HG03432 (cell line): ENCODE measurements at regions not wholly inside any gene's neighbourhood (a gene's known extent, or its start where the extent isn't known, plus 50 kb on each side); places are given as distances from the start of the nearest gene placed in this dataset.

ENCODE experiments used
- ATAC-seq: cut with Tn5 transposase; IDR thresholded peaks from one replicate; pipeline ENCODE4 v1.9.1; 2021; ENCODE audit warnings: mild to moderate bottlenecking, moderate library complexity; ENCODE audit not compliant: unreplicated experiment

GRCh38 chr1:5717031-5717682 is 275.1 kb downstream of the NPHP4 start:
- ATAC-seq = no peak

GRCh38 chr1:5716126-5716525 is 276.1 kb downstream of the NPHP4 start:
- no peak for ATAC-seq

- no peak for ATAC-seq
Measured at GRCh38 chr1:5713101-5714010, 278.9 kb downstream of the NPHP4 start.

GRCh38 chr1:5711956-5712645 is 280.1 kb downstream of the NPHP4 start:
- no peak for ATAC-seq

- ATAC-seq = no peak
Measured at GRCh38 chr1:5711079-5711478, 281.1 kb downstream of the NPHP4 start.

DNA sequence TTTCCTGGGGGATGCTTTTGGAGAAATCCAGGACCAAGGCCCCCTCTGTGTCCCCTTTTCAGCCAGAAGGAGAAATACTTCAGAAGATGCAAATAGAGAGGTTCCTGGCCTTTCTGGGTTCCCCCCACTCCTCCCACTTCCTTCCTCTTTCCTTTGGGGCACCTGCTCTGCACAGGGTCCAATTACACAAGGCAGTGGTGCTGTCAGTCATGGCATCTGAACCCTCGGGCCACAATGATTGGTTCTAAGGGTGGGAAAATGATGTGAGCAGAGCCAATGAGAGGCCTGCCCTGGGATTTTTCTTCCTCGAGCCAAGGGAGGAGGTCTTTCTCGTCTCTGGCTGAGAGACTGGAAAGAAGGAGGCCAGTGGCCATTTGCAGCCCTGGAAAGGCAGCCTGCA is 282.2 kb downstream of the NPHP4 start:
- ATAC-seq = no peak

DNA sequence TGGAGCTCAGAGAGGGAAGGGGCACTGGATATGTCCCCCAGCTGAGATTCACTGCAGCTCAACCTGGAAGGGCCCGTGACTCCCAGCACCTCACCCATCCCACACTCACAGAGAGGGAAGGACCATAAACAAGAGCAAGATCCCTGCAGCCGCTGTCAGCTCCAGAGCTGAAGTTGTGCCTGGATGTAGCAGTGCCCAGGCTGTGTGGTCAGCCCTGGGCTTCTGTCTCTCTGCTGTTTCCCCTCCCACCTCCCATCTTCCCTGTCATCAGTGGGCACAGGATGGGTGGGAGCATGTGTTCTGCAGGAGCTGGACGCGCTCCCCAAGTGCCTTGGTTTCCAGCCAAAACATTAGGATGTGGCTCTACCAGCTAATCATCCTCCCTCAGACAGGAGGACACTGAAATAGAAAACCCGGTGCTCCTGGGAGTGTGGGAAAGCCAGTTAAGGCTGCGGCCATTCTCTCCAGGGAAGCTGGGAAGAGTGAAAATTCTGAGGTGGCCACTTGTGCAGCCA is 282.7 kb downstream of the NPHP4 start:
- no peak for ATAC-seq

- no peak for ATAC-seq
Measured at GRCh38 chr1:5708346-5709245, 283.6 kb downstream of the NPHP4 start.

DNA sequence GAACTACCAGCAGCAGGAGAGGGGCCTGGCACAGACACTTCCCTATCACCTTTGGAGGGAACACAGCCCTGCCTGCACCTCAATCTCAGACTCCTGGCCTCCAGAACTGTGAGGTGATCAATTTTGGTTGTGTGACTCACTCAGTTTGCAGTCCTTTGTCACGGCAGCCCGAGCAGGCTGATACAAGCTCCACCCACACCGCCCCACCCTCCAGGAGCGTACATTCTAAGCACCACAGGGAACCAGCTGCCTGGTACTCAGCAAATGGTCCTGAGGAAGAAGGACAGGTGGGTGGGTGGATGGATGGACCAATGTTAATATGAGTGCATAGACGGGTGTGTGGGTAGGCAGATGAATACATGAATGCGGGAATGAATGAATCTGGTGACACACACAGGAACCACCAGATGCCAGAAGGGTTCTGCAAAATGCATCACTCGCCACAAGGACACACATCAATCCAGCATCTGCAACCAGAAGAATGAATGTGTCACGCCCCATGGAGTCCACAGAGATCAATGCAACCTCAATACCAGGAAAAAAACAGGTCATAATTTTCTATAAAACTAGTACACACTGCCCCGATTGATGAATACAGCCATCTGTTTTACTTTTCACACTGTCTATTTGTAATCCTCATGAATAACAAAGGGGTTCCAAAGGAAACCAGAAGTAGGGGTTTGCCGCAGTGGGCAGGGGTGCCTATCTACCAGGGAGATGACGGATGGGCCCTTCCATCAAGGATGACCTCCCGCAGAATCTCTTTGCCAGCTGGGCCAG is 284.5 kb downstream of the NPHP4 start:
- no peak for ATAC-seq

- ATAC-seq = no peak
Measured at GRCh38 chr1:5706239-5706638, 286.0 kb downstream of the NPHP4 start.

GRCh38 chr1:5705751-5706150 is 286.5 kb downstream of the NPHP4 start:
- ATAC-seq = no peak

DNA sequence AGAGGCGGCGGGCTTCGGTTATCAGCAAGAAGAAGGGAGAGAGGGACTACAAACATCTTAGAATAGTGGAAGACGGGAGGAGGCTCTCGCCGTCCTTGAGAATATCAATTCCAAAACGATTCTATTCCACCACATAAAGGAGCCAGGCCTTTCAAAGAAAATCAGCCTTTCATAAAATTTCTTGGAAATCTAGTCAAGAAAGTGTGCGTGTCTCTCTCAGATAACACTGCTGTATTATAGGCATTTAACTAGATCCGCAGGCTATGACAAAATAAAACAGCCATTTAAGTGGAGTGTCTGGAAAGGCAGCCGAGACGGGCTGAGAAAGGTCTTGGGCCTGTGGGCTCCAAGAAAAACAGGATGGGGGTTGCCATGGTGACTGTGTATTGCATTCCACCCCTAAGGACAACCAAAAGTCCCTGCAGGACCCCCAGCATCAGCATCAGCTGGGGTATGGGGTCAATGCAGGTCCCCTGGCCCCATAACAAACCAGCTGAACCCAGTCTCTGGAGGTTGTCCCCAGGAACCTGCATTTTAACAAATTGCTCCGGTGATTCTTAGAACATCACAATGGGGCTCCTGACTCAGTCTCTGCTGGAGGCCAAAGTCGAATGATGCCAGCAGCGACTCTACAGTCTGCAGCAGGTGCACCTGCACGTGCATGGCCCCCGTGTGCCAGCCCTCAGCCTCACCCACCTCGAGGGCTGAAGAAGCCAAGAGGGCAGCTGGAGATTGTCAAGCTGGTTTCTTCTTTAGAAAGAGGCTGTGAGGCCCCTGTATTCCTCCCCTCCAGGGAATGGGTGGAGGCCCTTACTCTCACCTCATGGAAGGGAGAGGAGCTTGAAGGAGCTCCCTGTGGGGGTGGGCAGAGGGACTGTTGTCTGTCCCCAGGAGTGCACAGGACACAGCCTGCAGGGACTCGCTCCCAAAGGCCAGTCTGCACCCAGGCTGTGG is 287.4 kb downstream of the NPHP4 start:
- ATAC-seq = no peak

- no peak for ATAC-seq
Measured at GRCh38 chr1:5701642-5702041, 290.6 kb downstream of the NPHP4 start.

- no peak for ATAC-seq
Measured at GRCh38 chr1:5693568-5693967, 298.7 kb downstream of the NPHP4 start.

GRCh38 chr1:5692664-5693063 is 299.6 kb downstream of the NPHP4 start:
- ATAC-seq = no peak

DNA sequence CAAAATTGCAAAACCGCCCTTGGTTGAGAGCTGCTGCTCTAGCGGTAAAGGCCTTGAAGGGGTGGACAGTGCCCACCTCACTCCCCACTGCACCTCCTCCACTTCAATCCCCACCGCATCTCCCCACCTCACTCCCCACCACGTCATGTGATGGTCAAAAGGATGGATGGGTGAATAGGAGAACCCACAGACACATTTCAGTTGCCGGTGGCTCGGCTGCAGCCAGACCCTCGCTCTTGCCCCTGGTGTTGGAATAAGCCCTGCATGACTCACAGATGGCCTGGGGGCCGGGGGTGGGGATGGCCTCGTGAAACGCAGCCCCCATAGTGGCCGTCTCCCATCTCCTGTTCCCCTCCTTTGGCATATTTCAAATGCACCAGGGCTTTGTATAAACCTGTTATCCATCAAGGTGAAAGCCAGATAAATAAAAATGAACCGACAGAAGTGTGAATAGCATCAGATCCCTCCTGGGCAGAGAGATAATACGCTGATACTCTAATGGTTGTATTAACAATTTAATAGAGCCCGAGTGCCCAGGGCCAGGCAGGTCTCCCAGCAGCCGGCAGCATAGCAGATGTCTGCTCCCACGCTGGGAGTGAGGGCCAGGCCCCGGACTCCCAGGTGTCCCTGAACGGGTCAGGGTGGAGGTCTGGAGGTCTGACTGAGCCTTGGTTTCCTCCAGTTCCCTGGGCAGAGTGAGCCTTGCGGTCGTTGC is 300.3 kb downstream of the NPHP4 start:
- ATAC-seq = no peak

- no peak for ATAC-seq
Measured at GRCh38 chr1:5690898-5691297, 301.3 kb downstream of the NPHP4 start.

DNA sequence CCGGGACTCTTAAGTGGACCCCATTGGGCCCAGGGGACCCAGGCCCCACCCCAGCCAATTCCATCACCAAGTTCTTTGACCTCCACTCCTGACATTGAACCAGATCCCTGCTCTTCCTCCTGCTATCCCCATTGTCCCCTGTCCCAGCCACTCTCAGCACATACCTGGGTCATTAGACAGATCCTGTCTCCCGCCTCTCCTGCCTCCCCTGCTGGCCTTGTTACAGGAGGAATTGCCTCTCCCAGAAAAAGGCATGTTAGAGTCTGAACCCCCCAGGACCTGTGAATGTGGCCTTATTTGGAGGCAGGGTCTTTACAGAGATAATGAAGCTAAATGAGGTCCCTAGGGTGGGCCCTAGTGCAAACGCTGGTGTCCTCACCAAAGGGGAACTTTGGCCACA is 301.9 kb downstream of the NPHP4 start:
- no peak for ATAC-seq
